ENCODE measurements at regions not wholly inside any gene's neighbourhood (a gene's known extent, or its start where the extent isn't known, plus 50 kb on each side); places are given as distances from the start of the nearest gene placed in this dataset.

DNA sequence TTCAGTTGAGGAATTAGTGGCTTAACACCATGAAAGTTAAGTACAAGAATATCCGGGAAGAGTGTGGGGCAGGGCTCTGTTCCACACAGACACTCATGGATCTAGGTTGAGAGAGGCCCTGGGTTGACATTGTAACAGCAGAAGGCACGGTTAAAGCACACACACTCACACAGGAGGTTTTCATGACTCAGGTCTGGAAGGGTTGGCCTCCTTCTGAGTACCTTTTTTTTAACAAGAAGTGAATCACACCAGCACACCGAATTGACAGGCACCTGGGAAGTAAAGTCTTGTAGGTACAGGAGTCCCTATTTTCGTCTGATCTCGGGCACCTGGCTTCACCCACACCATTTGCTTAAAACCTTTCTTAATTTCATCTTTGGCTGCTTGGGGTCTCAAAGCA is 509.4 kb upstream of the ADARB2 start (continued):
- TF ChIP-seq IRF2 (CRISPR knock-in tag; IDR thresholded peaks at IDR 0.05; ENCODE audit: borderline replicate concordance, low read depth) = no peak
- TF ChIP-seq, protein P1, sequence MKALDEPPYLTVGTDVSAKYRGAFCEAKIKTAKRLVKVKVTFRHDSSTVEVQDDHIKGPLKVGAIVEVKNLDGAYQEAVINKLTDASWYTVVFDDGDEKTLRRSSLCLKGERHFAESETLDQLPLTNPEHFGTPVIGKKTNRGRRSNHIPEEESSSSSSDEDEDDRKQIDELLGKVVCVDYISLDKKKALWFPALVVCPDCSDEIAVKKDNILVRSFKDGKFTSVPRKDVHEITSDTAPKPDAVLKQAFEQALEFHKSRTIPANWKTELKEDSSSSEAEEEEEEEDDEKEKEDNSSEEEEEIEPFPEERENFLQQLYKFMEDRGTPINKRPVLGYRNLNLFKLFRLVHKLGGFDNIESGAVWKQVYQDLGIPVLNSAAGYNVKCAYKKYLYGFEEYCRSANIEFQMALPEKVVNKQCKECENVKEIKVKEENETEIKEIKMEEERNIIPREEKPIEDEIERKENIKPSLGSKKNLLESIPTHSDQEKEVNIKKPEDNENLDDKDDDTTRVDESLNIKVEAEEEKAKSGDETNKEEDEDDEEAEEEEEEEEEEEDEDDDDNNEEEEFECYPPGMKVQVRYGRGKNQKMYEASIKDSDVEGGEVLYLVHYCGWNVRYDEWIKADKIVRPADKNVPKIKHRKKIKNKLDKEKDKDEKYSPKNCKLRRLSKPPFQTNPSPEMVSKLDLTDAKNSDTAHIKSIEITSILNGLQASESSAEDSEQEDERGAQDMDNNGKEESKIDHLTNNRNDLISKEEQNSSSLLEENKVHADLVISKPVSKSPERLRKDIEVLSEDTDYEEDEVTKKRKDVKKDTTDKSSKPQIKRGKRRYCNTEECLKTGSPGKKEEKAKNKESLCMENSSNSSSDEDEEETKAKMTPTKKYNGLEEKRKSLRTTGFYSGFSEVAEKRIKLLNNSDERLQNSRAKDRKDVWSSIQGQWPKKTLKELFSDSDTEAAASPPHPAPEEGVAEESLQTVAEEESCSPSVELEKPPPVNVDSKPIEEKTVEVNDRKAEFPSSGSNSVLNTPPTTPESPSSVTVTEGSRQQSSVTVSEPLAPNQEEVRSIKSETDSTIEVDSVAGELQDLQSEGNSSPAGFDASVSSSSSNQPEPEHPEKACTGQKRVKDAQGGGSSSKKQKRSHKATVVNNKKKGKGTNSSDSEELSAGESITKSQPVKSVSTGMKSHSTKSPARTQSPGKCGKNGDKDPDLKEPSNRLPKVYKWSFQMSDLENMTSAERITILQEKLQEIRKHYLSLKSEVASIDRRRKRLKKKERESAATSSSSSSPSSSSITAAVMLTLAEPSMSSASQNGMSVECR (CRISPR knock-in tag; IDR thresholded peaks at IDR 0.05; ENCODE audit: borderline replicate concordance) = no peak
- TF ChIP-seq, protein P2, sequence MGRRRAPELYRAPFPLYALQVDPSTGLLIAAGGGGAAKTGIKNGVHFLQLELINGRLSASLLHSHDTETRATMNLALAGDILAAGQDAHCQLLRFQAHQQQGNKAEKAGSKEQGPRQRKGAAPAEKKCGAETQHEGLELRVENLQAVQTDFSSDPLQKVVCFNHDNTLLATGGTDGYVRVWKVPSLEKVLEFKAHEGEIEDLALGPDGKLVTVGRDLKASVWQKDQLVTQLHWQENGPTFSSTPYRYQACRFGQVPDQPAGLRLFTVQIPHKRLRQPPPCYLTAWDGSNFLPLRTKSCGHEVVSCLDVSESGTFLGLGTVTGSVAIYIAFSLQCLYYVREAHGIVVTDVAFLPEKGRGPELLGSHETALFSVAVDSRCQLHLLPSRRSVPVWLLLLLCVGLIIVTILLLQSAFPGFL (CRISPR knock-in tag; IDR thresholded peaks at IDR 0.05; ENCODE audit: borderline replicate concordance) = no peak

DNA sequence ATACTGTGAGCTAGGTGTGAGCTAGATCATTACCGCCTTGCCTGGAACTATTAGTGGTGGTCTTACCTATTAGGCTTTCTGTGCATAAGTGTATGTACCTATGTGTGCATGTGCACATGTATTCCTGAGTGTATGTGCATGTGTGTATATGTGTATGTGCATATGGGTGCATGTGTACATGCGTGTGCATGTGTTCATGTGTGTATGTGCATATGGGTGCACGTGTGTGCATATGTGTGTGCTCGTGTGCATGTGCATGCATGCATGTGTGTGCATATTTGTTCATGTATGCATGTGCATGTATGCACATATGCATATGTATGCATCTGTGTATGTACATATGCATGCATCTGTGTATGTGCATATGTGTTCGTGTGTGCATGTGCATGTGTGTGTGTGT is 508.3 kb upstream of the ADARB2 start:
- Mint-ChIP-seq H3K27ac (no peak overlapping the region), H3K9me3 (peaks cover 13% of the 10 kb centered on the region), H3K4me3 (no peak overlapping the region), H3K27me3 (ENCODE audit: low read depth) (peaks cover 4% of the 10 kb centered on the region; the same call in 1 of the 2 replicates), H3K36me3 (peaks cover 4% of the 10 kb centered on the region; the same call in 1 of the 2 replicates), H3K4me1 (peaks cover 9% of the 10 kb centered on the region)
- DNase-seq (ENCODE audit: low spot score) (no peak), ATAC-seq (no peak)
- CTCF ChIA-PET = no interaction called here
- TF ChIP-seq RORB (CRISPR knock-in tag; IDR thresholded peaks at IDR 0.05) = no peak
- no peak for TF ChIP-seq PRRX2 (CRISPR knock-in tag; IDR thresholded peaks at IDR 0.05)
- TF ChIP-seq SMAD3 (CRISPR knock-in tag; IDR thresholded peaks at IDR 0.05; ENCODE audit: borderline replicate concordance) = no peak
- TF ChIP-seq, protein P3, sequence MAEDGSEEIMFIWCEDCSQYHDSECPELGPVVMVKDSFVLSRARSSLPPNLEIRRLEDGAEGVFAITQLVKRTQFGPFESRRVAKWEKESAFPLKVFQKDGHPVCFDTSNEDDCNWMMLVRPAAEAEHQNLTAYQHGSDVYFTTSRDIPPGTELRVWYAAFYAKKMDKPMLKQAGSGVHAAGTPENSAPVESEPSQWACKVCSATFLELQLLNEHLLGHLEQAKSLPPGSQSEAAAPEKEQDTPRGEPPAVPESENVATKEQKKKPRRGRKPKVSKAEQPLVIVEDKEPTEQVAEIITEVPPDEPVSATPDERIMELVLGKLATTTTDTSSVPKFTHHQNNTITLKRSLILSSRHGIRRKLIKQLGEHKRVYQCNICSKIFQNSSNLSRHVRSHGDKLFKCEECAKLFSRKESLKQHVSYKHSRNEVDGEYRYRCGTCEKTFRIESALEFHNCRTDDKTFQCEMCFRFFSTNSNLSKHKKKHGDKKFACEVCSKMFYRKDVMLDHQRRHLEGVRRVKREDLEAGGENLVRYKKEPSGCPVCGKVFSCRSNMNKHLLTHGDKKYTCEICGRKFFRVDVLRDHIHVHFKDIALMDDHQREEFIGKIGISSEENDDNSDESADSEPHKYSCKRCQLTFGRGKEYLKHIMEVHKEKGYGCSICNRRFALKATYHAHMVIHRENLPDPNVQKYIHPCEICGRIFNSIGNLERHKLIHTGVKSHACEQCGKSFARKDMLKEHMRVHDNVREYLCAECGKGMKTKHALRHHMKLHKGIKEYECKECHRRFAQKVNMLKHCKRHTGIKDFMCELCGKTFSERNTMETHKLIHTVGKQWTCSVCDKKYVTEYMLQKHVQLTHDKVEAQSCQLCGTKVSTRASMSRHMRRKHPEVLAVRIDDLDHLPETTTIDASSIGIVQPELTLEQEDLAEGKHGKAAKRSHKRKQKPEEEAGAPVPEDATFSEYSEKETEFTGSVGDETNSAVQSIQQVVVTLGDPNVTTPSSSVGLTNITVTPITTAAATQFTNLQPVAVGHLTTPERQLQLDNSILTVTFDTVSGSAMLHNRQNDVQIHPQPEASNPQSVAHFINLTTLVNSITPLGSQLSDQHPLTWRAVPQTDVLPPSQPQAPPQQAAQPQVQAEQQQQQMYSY (CRISPR knock-in tag; IDR thresholded peaks at IDR 0.05) = no peak
- no peak for TF ChIP-seq SOX15 (CRISPR knock-in tag; IDR thresholded peaks at IDR 0.05)
- no peak for TF ChIP-seq CBFB (CRISPR knock-in tag; IDR thresholded peaks at IDR 0.05; ENCODE audit: low read depth)
- no peak for TF ChIP-seq ZNF416 (CRISPR knock-in tag; IDR thresholded peaks at IDR 0.05)
- TF ChIP-seq, protein P4, sequence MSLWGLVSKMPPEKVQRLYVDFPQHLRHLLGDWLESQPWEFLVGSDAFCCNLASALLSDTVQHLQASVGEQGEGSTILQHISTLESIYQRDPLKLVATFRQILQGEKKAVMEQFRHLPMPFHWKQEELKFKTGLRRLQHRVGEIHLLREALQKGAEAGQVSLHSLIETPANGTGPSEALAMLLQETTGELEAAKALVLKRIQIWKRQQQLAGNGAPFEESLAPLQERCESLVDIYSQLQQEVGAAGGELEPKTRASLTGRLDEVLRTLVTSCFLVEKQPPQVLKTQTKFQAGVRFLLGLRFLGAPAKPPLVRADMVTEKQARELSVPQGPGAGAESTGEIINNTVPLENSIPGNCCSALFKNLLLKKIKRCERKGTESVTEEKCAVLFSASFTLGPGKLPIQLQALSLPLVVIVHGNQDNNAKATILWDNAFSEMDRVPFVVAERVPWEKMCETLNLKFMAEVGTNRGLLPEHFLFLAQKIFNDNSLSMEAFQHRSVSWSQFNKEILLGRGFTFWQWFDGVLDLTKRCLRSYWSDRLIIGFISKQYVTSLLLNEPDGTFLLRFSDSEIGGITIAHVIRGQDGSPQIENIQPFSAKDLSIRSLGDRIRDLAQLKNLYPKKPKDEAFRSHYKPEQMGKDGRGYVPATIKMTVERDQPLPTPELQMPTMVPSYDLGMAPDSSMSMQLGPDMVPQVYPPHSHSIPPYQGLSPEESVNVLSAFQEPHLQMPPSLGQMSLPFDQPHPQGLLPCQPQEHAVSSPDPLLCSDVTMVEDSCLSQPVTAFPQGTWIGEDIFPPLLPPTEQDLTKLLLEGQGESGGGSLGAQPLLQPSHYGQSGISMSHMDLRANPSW (CRISPR knock-in tag; conservative IDR thresholded peaks at IDR 0.05; ENCODE audit: low read depth) = no peak
- TF ChIP-seq, protein P5, sequence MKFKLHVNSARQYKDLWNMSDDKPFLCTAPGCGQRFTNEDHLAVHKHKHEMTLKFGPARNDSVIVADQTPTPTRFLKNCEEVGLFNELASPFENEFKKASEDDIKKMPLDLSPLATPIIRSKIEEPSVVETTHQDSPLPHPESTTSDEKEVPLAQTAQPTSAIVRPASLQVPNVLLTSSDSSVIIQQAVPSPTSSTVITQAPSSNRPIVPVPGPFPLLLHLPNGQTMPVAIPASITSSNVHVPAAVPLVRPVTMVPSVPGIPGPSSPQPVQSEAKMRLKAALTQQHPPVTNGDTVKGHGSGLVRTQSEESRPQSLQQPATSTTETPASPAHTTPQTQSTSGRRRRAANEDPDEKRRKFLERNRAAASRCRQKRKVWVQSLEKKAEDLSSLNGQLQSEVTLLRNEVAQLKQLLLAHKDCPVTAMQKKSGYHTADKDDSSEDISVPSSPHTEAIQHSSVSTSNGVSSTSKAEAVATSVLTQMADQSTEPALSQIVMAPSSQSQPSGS (CRISPR knock-in tag; IDR thresholded peaks at IDR 0.05; ENCODE audit: borderline replicate concordance, low read depth) = no peak
- TF ChIP-seq, protein P6, sequence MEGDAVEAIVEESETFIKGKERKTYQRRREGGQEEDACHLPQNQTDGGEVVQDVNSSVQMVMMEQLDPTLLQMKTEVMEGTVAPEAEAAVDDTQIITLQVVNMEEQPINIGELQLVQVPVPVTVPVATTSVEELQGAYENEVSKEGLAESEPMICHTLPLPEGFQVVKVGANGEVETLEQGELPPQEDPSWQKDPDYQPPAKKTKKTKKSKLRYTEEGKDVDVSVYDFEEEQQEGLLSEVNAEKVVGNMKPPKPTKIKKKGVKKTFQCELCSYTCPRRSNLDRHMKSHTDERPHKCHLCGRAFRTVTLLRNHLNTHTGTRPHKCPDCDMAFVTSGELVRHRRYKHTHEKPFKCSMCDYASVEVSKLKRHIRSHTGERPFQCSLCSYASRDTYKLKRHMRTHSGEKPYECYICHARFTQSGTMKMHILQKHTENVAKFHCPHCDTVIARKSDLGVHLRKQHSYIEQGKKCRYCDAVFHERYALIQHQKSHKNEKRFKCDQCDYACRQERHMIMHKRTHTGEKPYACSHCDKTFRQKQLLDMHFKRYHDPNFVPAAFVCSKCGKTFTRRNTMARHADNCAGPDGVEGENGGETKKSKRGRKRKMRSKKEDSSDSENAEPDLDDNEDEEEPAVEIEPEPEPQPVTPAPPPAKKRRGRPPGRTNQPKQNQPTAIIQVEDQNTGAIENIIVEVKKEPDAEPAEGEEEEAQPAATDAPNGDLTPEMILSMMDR (IDR thresholded peaks at IDR 0.05) = no peak
- TF ChIP-seq NR1H2 (CRISPR knock-in tag; IDR thresholded peaks at IDR 0.05) = no peak
- POLR2A ChIA-PET = no interaction called here
